Stimulated activated naive CD8-positive, alpha-beta T cell treated with anti-CD3 and anti-CD28 coated beads, Interleukin-15, amount 100 ng/mL, for 72 hours (primary cell): ENCODE measurements at regions not wholly inside any gene's neighbourhood (a gene's known extent, or its start where the extent isn't known, plus 50 kb on each side); places are given as distances from the start of the nearest gene placed in this dataset.

Experiments
- ATAC-seq: fragments of 150-1000 bp; cut with Tn5 transposase; 2 replicates; pipeline ENCODE4 v1.10.0; 2021; ENCODE audit warnings: mild to moderate bottlenecking, moderate library complexity
- DNase-seq, 2 donors: peaks; one replicate each; pipeline ENCODE4 v3.0.0; 2021 to 2022
- H3K27ac Mint-ChIP-seq, 2 donors: one replicate each; pipeline ENCODE4 v1.8.0; 2022; ENCODE audit warnings: mild to moderate bottlenecking in 2 of 2, mixed read lengths in 2 of 2, moderate library complexity in 2 of 2
- H3K27me3 Mint-ChIP-seq: one replicate; pipeline ENCODE4 v1.8.0; 2022; ENCODE audit warnings: mixed read lengths
- H3K4me1 Mint-ChIP-seq: one replicate; pipeline ENCODE4 v1.8.0; 2022; ENCODE audit warnings: mild to moderate bottlenecking, mixed read lengths
- H3K4me3 Mint-ChIP-seq, 2 donors: one replicate each; pipeline ENCODE4 v1.8.0; 2022; ENCODE audit warnings: mild to moderate bottlenecking in 2 of 2, mixed read lengths in 2 of 2, moderate library complexity in 1 of 2
- H3K9me3 Mint-ChIP-seq, 2 donors: one replicate each; pipeline ENCODE4 v1.8.0; 2022; ENCODE audit warnings: mixed read lengths in 2 of 2

DNA sequence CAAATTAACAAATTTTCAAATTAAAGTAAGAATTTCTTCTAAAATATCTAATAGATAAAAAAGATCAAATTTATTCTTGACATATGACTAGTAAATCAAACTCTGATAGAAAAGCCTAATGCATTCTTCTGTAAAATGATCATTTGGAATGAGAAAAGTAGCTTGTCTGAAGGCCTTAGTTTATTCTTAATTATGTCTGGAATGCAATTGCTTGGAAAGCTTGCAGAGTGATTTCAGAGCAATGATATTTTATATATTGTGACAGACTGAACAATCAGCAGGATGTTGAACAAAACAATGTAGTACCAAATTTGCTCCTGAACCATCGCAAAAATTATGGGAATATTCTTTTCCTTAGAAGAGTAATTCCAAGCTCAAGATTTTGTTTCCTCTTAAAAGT, 789.6 kb upstream of the NOVA1 start:
- Mint-ChIP-seq H3K27me3 (no peaks in the 10 kb centered on the region), H3K4me1 (no peaks in the 10 kb centered on the region), H3K27ac (no peak overlapping the region), H3K9me3 (peaks cover 8 to 14% of the 10 kb centered on the region in 2 donors), H3K4me3 (no peak overlapping the region)
- DNase-seq: no peak
- no peak for ATAC-seq

DNA sequence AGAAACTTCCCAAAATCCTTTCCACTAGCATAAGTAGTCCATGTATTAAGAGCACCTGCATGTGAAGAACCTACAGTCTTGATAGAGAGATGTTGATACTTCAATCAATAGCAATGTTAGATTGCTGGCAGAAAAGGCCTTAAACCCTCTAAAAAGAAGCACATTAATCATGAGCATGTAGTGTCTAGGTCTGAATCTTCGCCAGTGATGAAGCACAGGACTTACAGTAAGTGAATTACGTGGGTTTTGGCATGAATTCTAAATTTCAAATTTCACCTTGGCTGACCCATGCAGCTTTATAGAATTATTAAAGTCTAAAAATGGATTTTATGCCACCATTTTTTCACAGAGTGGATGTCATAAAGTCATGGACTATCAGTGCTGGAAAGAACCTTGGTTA, 791.6 kb upstream of the NOVA1 start:
- DNase-seq (no peak), ATAC-seq (no peak)
- Mint-ChIP-seq H3K4me1 (no peaks in the 10 kb centered on the region), H3K4me3 (no peak overlapping the region), H3K9me3 (peaks cover 12 to 23% of the 10 kb centered on the region in 2 donors), H3K27me3 (no peaks in the 10 kb centered on the region), H3K27ac (no peak overlapping the region)

DNA sequence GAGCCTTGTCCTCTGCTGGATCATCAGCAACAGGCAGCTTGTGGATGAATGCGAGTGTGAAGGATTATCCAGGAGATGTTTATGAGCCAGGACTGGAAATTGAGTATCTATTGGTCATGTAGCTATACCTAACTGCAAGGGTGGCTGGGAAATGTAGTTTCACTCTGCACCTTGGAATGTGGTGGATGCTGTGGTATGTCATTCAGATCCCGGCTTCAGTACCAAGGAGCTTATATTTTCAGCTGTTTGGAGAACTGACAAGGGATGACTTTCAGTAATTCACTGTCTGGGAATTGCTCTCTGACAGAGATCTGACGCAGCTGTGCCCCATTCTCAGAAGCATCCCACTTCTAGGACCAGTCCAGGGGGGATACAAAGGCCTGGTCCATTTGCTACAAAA, 792.3 kb upstream of the NOVA1 start:
- Mint-ChIP-seq H3K27ac (no peak overlapping the region), H3K9me3 (peaks cover 20 to 24% of the 10 kb centered on the region in 2 donors), H3K4me1 (no peaks in the 10 kb centered on the region), H3K4me3 (no peak overlapping the region), H3K27me3 (no peaks in the 10 kb centered on the region)
- DNase-seq (no peak), ATAC-seq (no peak)

DNA sequence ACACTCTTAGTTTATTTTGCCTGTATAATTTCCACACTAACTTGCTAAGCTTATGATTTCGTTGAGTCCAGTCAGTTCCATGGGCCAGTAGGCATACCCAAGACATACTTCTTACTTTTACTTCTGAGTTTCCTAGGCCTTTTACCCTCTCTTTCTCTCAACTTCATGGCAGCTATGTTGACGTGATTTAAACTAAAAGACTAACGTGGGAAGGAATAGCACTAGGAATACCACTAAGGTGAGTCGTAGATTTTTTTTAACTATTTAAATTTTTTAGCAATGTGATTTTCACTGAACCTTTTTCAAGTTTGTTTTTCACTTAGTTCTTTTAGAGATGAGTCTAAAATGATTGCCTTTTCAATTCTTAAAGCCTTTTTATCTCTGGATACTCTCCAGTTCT, 793.5 kb upstream of the NOVA1 start:
- Mint-ChIP-seq H3K27ac (no peak overlapping the region), H3K4me3 (no peak overlapping the region), H3K27me3 (no peaks in the 10 kb centered on the region), H3K9me3 (peaks cover 20 to 22% of the 10 kb centered on the region in 2 donors), H3K4me1 (no peaks in the 10 kb centered on the region)
- no peak for ATAC-seq
- DNase-seq: no peak

DNA sequence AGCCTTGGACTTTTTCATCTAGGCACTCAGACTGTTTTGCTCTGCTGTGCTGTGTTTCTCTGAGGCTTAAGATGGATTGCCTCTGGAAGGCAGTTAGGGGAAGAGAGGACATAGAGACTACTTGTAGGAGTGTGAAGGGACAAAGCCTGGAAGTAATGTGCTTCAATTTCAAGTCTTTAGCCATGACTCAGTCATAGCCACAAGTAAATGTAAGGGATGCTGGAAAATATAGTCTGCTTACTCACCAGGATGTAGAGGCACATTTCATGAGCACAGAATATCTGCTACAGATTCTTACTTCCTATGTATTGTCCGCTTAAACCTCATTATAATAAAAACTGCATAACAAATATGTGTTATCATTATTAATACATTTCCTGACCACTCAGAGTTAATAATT, 794.3 kb upstream of the NOVA1 start:
- peaks cover 20 to 22% of the 10 kb centered on the region in 2 donors for H3K9me3 Mint-ChIP-seq
- H3K27me3 Mint-ChIP-seq: no peaks in the 10 kb centered on the region
- H3K4me1 Mint-ChIP-seq: no peaks in the 10 kb centered on the region
- DNase-seq: no peak
- H3K4me3 Mint-ChIP-seq: no peak overlapping the region
- no peak overlapping the region for H3K27ac Mint-ChIP-seq
- ATAC-seq: no peak

DNA sequence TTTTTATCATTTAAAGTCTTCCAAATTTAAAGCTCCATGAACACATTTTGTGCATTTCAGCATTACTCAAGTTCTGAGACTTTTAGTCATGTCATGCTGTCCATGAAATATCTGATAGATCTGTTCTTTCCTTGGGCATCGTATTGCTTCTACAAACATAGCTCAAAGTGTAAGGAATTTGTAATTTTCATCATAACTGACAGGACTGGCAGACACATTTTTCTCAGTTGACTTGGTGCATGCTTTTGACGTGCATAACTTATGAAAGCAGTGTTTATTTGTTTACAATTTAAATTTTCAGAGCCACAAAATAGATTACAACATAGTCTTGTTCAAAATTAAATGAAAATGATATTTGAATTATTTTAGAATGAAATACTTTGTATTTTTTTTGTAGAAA, 812.1 kb upstream of the NOVA1 start:
- Mint-ChIP-seq H3K4me1 (no peaks in the 10 kb centered on the region), H3K27ac (no peak overlapping the region), H3K4me3 (no peak overlapping the region), H3K27me3 (no peaks in the 10 kb centered on the region), H3K9me3 (peaks cover 0 to 6% of the 10 kb centered on the region in 2 donors)
- ATAC-seq: no peak
- DNase-seq: no peak

DNA sequence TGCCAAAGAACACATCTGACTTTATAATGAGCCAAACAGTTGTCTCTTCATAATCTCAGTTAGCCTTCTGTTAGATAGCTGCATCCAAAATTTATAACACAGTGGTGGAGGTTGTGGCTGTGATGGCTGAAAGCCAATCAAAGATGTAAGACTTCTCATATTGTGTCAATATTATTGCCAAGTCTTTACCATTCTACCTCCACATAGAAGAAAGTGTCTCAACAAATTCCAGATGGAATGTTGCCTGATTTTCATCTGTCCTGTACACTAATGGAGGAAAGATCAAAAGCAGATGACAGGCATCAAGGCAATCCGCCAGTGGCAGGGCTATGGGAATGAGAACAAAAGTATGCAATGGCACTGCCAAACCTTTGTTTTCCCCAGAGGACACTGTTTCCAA, 813.1 kb upstream of the NOVA1 start:
- Mint-ChIP-seq H3K27ac (no peak overlapping the region), H3K9me3 (peaks cover 0 to 6% of the 10 kb centered on the region in 2 donors), H3K27me3 (no peaks in the 10 kb centered on the region), H3K4me3 (no peak overlapping the region), H3K4me1 (no peaks in the 10 kb centered on the region)
- DNase-seq (no peak), ATAC-seq (no peak)

DNA sequence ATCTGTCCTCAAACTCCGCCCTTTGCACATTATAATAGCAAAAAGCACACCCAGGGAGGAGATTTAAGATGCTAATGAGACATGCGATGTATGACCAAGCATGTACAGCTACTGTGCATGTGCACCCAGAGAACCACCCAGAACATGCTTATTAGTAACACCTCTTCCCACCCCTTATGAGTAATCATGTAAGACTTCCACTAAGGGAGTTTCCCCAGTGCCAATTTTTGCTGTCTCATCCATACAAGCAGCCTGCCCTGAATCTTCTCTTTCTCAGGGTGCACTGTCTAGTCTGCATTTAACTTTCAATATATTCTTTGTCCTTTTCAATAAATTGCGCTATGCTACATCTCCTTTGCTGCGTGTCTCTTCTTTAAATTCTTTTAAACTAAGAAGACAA, 830.0 kb upstream of the NOVA1 start:
- H3K4me1 Mint-ChIP-seq: no peaks in the 10 kb centered on the region
- ATAC-seq (no peak), DNase-seq (no peak)
- no peak overlapping the region for H3K4me3 Mint-ChIP-seq
- no peak overlapping the region for H3K27ac Mint-ChIP-seq
- no peaks in the 10 kb centered on the region for H3K27me3 Mint-ChIP-seq
- peaks cover 0 to 7% of the 10 kb centered on the region in 2 donors for H3K9me3 Mint-ChIP-seq

DNA sequence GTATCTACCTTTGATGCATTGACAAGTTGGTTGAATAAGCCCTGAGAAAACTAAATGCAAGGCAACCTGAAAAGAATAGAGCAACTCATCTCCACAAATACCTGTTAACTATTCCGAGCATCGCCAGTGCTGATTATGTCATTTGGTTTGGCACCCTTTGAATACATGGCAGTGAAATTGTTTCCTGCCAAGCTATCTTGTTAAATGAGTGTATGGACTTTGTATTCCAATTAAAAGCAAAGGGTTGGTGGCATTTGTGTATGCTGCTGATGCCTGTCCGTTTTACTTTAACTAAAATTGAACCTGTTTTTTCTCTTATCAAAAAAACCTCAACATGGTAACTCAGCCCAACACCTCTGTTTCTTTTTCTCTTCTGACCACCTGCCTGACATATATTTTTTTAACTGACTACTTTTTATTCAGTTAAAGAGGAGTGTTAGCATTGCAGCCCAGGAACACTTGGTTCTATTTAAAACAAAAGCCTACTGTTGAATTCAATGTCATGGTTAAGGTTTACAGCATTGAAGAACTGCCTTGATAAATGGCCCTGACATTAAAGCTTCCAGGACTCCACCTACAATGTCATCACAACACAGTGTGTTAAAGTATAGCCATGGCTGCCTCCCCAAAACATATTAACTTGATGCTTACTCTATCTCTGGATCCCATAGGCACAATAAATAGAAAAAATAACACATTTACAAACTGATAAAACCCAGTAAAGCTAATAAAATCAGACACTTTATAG, 838.3 kb upstream of the NOVA1 start:
- Mint-ChIP-seq H3K9me3 (peaks cover 0 to 7% of the 10 kb centered on the region in 2 donors), H3K4me1 (no peaks in the 10 kb centered on the region), H3K27me3 (no peaks in the 10 kb centered on the region), H3K27ac (no peak overlapping the region), H3K4me3 (no peak overlapping the region)
- DNase-seq (no peak), ATAC-seq (no peak)

DNA sequence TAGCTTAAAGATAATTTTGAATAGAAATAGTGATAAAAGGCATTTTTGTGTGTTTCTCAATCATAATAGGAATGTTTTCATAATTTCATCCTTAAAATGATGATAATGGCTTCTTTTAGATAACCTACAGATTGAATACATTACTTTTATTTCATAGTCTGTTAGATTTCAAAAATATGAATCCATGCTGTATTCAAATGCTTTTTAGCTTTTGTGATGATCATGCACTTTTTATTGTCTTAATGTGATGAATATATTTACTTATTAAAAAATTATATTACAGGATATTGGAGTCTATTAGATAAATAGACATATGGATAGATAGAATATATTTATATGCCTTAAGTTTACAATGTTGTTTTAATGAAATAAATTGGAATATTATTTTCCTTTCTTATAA, 886.8 kb upstream of the NOVA1 start:
- Mint-ChIP-seq H3K4me1 (no peaks in the 10 kb centered on the region), H3K9me3 (peaks cover 7 to 10% of the 10 kb centered on the region in 2 donors), H3K4me3 (no peak overlapping the region), H3K27me3 (no peaks in the 10 kb centered on the region), H3K27ac (no peak overlapping the region)
- DNase-seq (no peak), ATAC-seq (no peak)

DNA sequence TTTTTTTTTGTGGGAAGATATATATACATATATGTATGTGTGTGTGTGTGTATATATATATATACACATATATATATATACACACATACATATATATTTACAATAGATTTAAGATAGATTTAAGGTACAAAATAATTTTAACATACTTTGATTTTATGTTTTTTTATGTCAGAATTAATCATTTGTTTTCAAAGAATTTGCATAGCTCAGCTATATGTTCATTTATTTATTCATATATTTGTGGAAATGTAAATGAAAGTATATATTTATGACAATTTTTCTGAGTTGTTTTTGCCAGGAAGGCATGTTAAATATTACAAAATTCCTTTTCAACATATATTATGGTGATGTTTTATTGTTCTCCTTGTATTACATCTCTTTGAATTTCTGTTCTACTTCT, 887.4 kb upstream of the NOVA1 start:
- Mint-ChIP-seq H3K4me3 (no peak overlapping the region), H3K9me3 (peaks cover 7 to 10% of the 10 kb centered on the region in 2 donors), H3K27me3 (no peaks in the 10 kb centered on the region), H3K27ac (no peak overlapping the region), H3K4me1 (no peaks in the 10 kb centered on the region)
- DNase-seq: no peak
- ATAC-seq: no peak

DNA sequence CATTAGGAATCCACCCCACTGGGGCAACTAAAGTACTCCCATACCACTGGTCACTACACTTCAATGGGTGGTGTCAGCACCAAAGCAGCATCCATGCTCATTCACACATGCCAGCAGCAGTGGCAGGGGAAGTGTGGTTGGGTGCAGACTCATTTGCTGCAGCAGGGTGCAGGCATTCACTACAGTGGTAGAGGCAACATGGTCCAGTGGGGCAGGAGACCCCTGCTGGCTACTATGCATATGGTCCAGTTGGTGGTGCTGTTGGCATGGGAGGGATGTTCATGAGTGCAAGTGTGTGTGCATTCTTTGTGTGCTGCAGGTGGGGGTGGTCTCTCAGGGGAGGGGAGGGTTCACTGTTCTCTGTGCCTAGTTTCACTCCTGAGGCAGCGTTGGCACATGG, 908.4 kb upstream of the NOVA1 start:
- DNase-seq (no peak), ATAC-seq (no peak)
- H3K27me3 Mint-ChIP-seq: no peaks in the 10 kb centered on the region
- H3K4me1 Mint-ChIP-seq: no peaks in the 10 kb centered on the region
- no peak overlapping the region for H3K27ac Mint-ChIP-seq
- peaks cover 31 to 57% of the 10 kb centered on the region in 2 donors for H3K9me3 Mint-ChIP-seq
- no peak overlapping the region for H3K4me3 Mint-ChIP-seq

DNA sequence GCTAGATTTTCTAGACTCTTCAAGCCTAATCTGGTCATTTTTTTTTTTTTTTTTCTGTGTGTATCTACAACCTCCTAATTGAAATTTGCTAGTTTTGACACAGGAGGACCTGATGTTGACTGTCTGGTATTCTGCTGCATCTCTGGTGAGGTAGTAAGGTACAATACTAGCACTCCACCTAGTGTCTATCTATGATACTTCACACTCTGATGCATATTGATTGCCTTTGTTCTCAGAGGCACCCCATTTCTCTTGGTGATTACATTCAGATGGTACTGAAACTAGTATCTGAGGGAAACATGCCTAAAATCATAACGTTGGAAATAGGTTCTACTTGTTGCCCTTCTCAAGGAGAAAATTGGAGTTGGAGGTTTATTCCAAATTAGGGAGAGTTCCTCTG, 930.5 kb upstream of the NOVA1 start:
- Mint-ChIP-seq H3K27ac (no peak overlapping the region), H3K4me3 (no peak overlapping the region), H3K27me3 (no peaks in the 10 kb centered on the region), H3K9me3 (peaks cover 10 to 18% of the 10 kb centered on the region in 2 donors), H3K4me1 (no peaks in the 10 kb centered on the region)
- ATAC-seq: no peak
- no peak for DNase-seq

DNA sequence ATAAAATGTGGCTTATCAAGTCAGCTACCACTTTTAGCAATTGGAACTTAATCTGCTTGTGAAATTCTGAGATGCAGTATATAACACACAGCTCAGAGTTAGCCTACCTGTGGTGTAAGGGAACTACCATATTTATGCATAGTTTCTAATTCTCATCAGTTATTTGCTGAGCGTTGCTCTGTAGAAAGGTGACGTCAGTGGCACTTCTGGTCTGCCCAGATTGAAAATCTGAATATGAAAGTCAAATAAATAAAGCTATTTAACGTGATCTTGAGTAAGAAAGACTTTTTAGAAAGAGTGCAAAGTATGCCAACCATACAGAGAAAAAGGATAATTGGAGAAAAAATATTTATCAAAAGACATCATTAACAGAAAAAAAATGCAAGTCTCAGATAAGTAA, 938.9 kb upstream of the NOVA1 start:
- no peak for DNase-seq
- Mint-ChIP-seq H3K9me3 (peaks cover 12 to 24% of the 10 kb centered on the region in 2 donors), H3K27me3 (no peaks in the 10 kb centered on the region), H3K4me3 (no peak overlapping the region), H3K27ac (no peak overlapping the region), H3K4me1 (no peaks in the 10 kb centered on the region)
- no peak for ATAC-seq

DNA sequence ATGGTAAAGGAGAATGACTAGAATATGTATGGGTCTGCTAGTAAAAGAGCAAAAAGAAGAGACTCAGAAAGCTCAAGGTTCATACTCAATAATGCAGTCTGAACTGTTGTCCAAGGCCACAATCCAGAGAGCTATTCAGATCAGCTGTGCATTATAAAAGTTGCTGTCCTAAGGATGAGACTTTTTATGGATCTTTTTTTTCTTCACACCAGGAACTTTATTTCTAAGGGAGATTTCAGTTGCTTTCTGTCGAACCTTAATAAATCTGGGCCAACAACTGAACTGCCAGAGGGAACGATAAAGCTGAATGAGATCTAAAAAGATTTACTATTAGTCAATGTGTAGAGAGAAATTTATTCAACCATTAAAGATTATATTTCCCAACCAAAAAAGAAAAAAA, 948.3 kb upstream of the NOVA1 start:
- H3K27ac Mint-ChIP-seq: no peak overlapping the region
- H3K4me3 Mint-ChIP-seq: no peak overlapping the region
- no peaks in the 10 kb centered on the region for H3K27me3 Mint-ChIP-seq
- DNase-seq (no peak), ATAC-seq (no peak)
- H3K9me3 Mint-ChIP-seq: peaks cover 5 to 25% of the 10 kb centered on the region in 2 donors
- H3K4me1 Mint-ChIP-seq: no peaks in the 10 kb centered on the region

DNA sequence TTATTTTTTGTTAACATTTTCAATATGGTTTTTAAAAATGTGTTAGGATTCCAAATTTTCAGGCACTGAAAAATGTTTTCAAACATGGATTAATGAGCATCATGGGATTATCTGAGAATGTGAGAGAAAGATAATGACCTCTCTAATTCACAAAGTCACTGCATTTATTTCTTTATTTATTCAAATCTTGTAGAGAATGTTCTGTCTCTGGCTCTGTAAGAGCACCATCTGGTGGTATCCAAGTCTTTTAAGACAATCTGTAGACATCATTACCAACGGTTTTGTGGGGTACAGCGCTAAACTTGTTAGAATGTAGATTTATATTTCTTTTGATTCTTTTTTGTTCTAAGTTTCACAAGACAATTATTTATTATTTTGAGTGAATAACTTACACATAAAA, 956.0 kb upstream of the NOVA1 start:
- Mint-ChIP-seq H3K4me3 (no peak overlapping the region), H3K4me1 (no peaks in the 10 kb centered on the region), H3K27me3 (no peaks in the 10 kb centered on the region), H3K27ac (no peak overlapping the region), H3K9me3 (peaks cover 4 to 8% of the 10 kb centered on the region in 2 donors)
- DNase-seq: no peak
- ATAC-seq: no peak

DNA sequence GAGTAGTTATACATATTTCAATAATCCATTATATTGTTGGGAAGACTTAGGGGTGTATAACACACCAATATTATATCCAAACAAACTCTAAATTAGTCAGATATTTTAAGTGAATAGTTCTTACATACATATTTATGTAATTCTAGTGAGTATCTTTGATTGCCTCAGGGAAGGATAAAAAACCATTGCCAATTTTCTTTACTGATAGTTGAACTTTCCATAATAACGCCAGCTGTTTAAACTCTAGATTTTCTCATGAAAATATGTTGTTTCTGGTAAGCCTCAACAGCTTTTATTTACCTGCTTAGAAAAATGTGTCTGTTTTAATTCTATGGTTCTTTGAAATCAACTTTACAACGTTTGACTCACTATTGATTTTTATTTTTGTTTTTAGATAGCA, 959.6 kb upstream of the NOVA1 start:
- no peak for DNase-seq
- ATAC-seq: no peak
- no peak overlapping the region for H3K4me3 Mint-ChIP-seq
- H3K4me1 Mint-ChIP-seq: no peaks in the 10 kb centered on the region
- H3K9me3 Mint-ChIP-seq: peaks cover 0 to 4% of the 10 kb centered on the region in 2 donors
- no peaks in the 10 kb centered on the region for H3K27me3 Mint-ChIP-seq
- H3K27ac Mint-ChIP-seq: no peak overlapping the region
